ENCODE measurements at regions not wholly inside any gene's neighbourhood (a gene's known extent, or its start where the extent isn't known, plus 50 kb on each side); places are given as distances from the start of the nearest gene placed in this dataset.

- no peak for DNase-seq (ENCODE audit: low read depth in 1 of 2, low spot score in 1 of 2)
Measured at GRCh38 chr22:44369916-44370801, 57.4 kb upstream of the SHISAL1 start.

DNA sequence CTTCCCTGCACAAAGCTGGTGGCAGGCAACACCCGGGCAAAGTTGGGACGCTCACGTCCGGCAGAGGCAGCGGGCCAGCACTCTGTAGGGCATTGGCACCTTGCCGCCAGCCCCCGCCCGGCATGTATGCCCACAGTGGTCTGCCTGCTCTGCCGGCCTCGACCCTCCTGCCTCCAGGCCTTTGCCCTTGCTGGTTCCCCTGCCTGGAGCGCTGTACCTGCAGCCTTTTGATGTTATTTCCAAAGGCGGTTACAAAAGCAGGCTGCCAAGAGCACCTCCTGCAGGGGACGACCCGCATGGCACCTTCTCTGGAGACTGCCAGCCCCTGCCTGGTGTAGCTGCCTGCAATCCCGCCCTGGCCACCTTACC lies 56.5 kb upstream of the SHISAL1 start:
- DNase-seq (ENCODE audit: low read depth in 1 of 2, low spot score in 1 of 2), result no peak

- no peak for DNase-seq (ENCODE audit: low read depth in 1 of 2, low spot score in 1 of 2)
Measured at GRCh38 chr22:44368611-44369292, 56.0 kb upstream of the SHISAL1 start.

DNA sequence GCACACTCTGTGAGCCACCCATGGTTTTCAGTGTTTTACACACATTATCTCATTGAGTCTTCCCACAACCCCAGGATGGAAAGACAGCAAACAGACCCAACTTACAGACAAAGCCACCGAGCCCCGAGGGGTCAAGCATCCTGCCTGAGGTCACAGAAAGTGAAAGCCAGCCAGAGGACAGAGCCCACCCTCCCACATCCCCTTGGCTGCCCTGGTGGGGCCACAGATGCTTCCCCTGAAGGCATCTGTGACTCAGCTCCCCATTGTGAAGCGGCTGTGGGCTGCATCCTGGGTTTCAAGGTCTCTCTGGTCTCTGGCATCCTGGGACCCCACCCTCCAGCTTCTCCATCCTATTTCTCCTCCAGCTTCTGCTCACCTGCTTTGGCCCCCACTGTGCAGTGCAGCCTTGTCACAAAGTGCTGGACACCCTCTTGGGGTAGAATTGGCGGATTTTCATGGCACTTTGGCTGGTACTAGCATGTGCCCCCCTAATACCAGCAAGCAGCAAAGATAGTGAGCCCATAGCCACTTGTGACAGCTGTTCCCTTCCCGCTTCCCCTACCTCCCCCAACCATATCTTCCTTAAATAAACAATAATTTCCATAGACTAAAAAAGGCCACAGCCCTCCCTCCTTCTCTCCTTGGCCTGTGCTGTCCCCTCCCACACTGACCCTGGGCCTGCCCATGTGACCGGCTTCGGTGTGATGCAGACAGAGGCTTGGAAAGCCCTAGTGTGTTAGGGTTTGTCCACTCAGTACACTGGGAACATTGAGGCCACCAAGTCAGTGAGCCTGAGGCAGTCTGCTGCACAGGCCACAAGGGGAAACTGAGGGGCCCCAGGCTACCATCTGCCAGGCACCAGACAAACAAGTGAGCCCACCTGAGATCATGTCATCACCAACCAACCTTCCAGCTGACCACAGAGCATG lies 53.9 kb upstream of the SHISAL1 start:
- no peak for DNase-seq (ENCODE audit: low read depth in 1 of 2, low spot score in 1 of 2)

DNA sequence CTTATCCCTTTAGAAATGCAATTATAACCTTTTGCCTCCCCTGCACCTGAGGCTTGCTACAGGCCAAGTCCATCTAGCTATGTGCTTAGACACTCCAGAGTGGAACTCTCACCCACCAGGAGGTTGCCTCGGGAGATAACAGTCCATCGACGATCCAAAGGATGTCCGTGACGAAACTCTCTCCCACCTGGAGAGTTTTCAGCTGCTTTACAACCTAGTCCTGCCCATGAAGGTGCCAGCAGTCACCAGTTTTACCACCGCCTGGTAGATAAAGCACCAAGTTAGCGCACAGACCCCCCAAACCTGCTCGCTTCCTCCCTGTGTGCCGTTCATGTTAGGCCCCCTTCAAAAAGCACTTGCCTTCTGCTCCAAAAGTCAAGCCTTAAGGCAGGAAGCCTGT lies 53.1 kb upstream of the SHISAL1 start:
- DNase-seq (ENCODE audit: low read depth in 1 of 2, low spot score in 1 of 2), result no peak

GRCh38 chr22:44365191-44365590 lies 52.4 kb upstream of the SHISAL1 start:
- no peak for DNase-seq (ENCODE audit: low read depth in 1 of 2, low spot score in 1 of 2)

- no peak for DNase-seq (ENCODE audit: low read depth in 1 of 2, low spot score in 1 of 2)
Measured at GRCh38 chr22:44364751-44365130, 52.0 kb upstream of the SHISAL1 start.

GRCh38 chr22:44363980-44364750 lies 51.4 kb upstream of the SHISAL1 start:
- DNase-seq (ENCODE audit: low read depth in 1 of 2, low spot score in 1 of 2), result no peak

DNA sequence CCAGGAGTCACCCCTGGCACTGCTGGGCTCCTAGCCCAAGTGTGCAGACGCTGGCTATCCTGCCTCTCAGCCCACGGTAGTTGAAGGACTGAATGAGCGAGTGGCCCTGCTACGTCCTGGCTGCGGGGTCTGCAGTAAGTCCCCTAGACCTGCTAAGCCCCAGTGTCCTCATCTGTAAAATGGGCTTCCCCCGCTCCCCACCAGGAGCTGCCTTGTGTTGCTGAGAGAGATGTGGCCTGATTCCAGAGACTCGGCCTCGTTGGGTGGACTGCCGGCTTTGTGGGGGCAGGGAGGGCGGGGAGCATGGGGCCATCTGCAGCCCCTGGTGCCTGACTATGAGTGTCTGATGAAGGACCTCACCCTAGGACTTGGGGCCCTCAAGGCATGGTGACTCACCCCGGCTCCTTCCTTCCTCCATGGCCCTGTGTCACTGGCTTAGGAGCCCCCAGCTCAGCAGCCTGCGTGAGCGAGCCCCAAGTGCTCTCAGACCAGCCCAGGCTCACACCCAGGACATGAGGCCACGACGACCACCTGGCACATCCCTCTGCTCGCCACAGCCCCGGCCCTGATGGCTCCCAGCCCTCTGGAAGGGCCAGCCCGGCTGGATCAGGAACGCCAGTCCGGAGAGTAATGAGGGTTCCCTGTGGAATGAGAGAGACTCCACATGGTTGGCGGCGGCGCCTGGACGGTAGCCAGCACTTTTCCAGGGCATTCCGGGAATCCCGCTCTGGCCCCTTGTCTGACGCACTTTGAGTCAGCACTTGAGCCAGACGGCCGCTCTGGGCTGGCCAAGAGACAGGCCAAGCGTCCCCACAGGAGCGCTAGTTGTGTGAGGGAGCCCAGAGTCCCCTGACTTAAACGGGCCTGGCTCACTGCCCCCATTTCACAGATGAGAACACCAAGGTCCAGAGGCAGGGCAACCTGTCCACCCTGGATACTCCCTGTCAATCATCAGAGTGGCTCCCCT lies 50.5 kb upstream of the SHISAL1 start:
- DNase-seq (ENCODE audit: low read depth in 1 of 2, low spot score in 1 of 2), result no peak

DNA sequence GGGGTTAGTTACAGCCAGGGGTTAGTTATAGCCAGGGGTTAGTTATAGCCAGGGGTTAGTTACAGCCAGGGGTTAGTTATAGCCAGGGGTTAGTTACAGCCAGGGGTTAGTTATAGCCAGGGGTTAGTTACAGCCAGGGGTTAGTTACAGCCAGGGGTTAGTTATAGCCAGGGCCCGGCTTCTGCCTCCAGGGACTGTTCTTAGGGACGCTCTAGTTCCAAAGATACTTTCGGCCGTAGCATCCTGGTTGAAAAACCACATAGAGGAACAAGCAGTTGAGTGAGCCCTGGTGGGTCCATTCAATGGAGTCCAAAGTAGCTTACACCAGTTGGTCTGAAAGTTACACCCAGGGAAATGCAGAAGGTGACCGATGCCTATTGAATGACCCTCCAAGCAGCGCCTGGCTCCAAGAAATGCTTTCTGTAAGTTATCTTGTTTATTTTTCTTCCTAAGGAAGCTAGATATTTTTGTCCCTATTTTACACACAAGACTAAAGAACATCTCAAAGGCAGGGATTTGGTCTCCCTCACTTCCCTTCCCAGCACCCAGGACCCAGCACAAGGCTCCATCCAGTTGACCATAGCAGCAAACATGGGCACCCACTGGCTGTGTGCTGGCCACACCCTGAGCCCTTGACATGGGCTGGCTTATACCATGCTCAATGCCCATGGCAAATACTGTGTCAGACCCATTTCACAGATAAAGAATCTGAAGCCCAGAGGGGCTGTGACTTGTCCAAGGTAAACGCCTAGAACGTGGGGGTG lies 49.7 kb upstream of the SHISAL1 start:
- DNase-seq (ENCODE audit: low read depth in 1 of 2, low spot score in 1 of 2), result no peak

Measured in activated T-helper 1 cell treated with anti-CD3 and anti-CD28 coated beads, Interleukin-2, amount 50 U/mL, for 16 hours (primary cell).